DMS153 (cell line): ENCODE measurements at regions not wholly inside any gene's neighbourhood (a gene's known extent, or its start where the extent isn't known, plus 50 kb on each side); places are given as distances from the start of the nearest gene placed in this dataset.

Experiments
- DNase-seq: peaks from one replicate; lab custom pipeline; 2025; lab: John Stamatoyannopoulos, UW

DNA sequence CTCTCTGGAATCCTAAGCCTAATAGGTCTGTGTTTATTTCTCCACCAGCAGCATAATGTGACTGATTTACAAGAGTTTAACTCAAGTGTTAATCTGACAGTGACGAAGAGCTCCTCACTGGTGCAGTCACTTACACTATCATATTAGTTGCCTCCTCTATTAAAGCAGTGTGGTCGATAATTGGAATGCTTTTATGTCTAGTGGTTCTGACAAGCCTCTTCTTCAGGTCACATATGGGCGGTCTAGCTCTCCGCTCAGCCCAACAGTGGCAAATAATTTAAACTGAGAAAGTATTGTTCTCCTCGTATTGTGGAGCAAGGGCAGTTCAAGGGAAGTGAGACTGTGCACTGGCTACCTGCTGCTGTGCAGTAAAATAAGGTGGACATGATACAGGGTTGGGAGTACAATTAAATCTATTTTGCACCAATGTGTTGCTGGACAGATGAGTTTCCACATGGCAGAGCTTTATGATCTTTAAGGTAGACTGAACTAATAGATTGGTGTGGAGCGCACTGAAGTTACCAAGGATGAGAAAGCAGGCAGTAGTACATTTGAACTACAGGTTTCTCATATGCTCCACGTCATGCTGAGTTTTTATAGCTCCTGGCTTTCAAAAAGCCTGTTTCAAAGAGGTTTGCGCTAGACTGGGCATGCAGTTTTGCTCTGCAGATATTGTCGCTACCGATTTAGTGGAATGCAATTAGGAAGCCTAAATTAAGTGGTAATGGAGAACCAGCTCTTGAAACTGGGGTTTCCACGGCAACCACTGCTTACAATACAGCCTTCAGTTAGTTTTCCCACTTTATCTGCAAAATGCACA lies 151.7 kb upstream of the POU3F3 start:
- DNase-seq, result peak; percentile 54

GRCh38 chr2:104703669-104704068 lies 150.2 kb upstream of the POU3F3 start:
- no peak for DNase-seq

DNA sequence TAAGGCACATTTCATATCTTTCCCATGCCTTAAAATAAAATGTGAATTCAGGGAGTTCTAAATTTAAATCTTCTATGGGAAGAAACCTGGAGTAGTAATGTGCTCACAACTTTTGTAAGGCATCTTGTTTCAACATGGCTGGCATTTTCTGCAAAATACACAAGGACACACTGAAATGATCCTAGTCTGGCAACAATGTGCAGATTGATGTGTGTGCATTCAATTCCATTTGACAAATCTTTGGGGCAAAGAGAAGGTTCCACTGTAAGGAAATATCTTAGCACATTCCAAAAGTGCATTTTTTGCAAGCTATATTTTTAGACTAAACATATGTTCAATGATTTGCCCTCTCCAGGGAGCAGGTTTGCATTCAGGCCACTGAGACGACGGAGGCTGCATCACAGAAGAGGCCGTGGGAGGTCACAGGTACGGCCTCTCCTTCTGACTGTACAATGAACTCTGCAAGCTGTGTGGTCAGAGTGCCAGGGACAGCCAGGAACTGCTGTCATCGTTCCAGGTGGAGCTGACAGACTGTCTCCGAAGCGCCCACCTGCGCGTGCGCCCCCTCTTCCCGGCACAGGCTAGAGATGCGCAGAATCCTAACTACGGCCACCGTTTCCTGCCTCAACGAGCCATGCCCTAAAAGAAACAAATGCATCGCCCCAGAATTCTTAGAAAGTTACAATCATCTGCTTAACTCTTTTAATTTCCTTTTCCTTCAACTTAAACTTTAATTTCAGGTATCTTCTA lies 149.2 kb upstream of the POU3F3 start:
- DNase-seq, result no peak

DNA sequence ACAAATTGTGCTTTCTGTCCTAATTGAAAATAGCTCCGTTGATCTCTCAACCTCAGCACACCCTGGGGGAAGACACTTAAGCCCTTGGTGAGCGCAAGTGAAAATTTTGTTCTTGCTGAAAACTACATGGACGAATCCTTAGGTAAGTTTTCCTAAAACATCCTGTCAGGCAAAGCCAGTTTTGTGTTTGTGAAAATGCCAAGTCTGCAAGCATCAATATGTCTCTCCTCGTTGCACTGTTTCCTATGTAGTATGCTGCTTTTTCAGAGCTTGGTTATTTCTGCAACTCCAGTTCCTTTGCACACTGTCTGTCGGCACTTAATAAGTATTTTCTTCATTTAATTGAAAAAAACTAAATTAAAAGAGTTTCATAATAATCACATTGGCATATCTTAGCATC lies 146.9 kb upstream of the POU3F3 start:
- no peak for DNase-seq

DNA sequence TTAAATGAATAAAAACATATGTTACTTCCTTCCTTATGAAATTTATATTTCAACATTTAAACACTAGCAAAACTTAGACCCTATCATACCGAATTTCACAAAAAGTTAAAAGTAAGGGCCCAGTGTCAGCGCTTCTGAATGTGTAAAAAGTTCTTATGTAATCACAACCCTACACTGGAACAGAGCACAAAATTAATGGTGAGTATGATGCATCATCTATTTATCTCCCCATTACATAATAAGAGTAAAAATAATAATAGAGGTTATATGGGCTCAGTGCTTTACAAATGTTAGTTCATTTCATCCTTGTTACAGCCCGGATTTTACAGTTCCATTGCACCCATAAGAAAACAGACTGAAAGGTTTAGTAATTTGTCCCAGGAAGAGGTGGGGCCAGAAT lies 144.9 kb upstream of the POU3F3 start:
- DNase-seq, result no peak

DNA sequence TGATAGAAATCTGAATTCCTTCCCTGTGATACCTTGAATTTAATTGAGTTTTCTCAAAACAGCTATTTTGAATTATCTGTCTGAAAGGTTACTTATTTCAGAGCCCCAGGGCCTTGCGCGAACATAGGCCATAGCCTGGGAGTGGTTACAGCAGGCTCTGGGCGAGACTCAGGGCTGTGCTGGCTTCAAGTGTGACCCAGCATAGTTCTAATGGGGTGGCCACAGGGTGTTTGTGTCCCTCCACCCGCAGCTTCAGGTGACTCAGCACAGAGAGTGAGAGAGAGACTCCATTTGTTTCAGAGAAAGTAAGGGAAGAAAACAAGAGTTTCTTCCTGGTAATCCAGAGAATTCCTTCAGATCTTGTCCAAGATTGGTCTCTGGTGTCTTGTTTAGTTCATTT lies 137.9 kb upstream of the POU3F3 start:
- no peak for DNase-seq

DNA sequence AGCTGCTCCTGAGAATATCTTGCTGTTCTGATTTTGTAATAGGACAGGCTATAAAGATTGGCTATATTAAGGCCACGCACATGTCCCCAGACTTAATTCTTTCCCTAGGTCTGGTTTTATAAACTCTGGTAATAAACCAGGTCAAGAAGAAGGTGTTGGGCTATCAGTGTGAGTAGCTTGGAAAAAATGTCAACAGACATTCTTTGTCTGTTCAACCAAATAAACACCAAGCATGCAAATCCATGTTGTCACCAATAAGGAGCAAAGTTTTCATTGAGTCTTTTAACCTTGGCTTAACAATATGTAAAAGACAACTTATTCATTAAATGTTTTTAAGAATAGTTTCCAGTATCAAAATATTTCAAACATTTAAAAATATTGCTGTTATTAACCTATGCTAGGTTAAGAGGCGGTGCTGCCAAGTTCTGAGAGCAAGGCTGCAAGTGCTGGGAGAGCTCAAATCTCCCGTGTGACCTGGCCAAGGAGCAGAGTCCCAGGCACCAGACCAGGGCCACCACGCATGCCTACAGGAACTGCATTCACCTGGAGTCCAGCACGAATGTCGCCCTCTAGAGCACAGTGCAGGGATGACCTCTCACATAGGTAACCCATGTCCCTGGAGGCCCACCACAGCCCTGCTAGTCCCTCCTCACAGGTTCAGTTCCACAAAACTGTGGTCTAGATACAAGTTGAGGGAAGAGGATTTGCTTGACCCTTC lies 120.5 kb upstream of the POU3F3 start:
- no peak for DNase-seq

GRCh38 chr2:104734937-104735586 lies 118.9 kb upstream of the POU3F3 start:
- DNase-seq, result peak; percentile 78

GRCh38 chr2:104736026-104736425 lies 117.9 kb upstream of the POU3F3 start:
- DNase-seq, result no peak

DNA sequence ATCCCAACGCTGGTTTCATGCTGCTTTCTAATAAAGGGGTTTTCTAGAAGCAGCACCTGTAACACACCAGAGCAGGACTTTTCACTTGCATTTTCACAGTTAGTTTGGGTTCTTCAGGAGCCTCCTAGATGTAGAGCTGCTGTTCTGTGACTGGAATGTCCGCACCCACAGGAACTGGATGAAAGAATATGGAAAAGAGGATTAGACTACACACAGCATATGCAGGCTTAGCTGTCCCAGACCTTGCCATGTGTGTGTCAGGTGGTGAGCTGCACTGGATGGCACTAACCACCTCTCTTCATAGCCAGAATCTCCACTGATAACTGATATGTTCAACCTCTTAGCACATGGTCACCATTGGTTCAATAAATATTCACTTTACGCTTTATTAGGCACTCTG lies 112.1 kb upstream of the POU3F3 start:
- DNase-seq, result no peak

DNA sequence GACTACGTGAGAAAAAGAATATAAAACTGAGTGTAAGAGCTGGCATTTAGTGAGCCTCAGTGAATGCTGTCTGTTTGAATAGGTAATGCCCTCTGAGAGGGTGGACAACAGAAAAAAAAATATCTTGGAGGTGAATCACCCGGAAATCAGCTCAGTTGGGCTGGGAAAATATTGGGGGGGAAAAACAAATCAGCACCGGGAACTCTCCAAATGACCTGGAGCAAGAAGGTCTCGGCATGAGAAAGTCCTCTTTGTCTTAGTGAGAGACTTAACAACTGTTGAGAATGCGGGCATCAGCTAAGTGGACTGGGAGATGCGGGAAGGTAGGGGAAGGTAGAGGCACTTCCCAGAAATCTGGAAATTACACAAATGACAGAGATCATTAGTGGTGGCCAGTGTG lies 109.4 kb upstream of the POU3F3 start:
- DNase-seq, result no peak

DNA sequence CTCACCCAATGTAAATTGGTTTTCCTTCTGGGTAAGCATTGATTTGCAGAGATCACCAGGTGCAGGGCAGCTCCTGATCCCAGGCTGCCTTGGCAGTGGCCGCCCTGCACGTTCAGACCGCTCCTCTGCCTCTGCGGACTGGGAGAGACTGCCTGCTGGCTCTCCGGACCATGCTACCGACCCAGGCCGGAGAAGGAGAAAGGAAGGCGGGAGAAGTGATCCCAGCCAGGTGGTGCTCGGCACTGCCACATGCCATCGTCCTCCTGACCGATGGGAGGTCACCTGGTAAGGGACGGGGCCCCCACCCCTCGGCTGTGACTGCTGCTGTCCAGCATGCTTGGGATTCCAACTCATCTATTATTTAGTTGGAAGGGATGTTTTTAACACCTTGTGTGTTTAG lies 108.1 kb upstream of the POU3F3 start:
- DNase-seq, result no peak

DNA sequence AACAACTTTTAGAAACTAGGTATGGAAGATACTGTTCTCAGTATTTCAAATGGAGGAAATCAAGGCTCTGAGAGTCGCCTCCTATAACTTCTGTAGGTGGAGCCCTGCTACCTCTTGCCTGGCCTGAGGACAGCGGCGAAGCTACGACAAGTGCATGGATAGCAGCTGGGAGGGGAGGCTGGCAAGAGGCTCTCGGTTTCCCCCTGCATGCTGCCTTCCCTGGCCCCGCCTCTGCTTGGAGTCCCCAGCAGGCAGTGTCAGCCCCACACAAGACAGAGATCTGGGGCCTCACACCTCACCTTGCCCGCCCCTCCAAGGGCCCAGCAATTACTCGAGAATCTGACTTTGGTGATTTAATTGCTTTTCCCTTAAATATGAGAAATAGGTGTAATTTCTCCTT lies 107.6 kb upstream of the POU3F3 start:
- no peak for DNase-seq

GRCh38 chr2:104746858-104747257 lies 107.1 kb upstream of the POU3F3 start:
- DNase-seq, result no peak

- DNase-seq, result no peak
Observed at GRCh38 chr2:104749856-104750460, 104.0 kb upstream of the POU3F3 start.

- DNase-seq, result no peak
Observed at GRCh38 chr2:104752504-104752903, 101.4 kb upstream of the POU3F3 start.

DNA sequence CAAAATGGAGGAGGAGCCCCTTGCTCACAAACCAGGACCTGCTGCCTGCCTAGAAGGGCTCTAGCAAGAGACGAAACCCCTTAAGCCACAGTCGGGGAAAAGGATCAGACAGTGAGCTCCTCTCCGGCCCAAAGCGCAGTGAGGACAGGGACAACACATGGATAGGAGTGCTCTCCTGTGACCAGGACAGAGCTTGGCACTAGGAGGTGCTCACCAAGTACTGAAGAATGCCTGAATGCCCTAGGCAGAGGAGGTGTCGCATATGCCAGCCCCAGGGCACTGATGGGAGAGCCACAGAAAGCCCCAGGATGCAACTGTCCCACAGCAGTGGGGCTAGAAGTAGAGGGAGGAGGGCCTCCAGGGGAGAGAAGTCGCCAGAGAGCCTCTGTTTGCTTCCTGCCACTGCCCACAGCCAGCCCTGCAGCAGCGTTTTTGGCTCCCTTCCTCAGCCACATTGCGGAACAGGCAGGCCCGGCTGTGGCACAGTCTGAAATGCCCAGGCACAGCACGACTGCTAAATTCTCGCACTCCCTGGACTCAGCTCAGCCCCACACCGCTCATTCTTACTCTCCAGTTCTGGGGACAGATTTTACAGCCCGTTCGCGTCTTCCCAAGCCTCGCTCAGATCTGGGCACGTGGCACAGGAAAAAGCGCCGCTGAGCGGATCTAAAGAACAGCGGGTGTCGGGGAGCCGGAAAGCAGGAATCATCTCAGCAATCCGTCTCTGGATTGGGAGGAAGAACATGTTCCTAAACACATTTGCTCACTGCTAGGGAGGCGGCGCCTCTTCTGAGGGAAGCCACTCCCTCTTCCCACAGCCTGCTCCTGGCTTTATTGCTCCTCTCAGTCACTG lies 98.7 kb upstream of the POU3F3 start:
- no peak for DNase-seq

DNA sequence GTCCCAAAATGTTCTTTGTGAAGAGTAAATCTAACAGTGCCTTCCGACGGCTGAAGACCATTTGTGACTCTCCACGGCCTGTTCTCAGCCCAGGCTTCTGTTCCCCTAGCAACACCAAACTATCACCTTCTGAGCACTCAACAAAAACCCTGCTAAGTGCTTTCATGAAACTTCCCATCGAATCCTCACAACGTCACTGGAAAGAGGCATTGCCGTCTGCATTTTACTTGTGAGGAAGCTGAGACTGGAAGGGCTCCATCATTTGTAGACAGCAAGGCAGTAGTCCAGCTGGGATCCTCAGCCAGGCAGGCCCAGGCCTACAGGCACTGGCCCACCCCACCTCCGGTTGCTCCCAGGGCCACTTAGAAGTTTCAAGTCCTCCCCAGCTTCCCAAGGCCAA lies 97.8 kb upstream of the POU3F3 start:
- DNase-seq, result no peak

DNA sequence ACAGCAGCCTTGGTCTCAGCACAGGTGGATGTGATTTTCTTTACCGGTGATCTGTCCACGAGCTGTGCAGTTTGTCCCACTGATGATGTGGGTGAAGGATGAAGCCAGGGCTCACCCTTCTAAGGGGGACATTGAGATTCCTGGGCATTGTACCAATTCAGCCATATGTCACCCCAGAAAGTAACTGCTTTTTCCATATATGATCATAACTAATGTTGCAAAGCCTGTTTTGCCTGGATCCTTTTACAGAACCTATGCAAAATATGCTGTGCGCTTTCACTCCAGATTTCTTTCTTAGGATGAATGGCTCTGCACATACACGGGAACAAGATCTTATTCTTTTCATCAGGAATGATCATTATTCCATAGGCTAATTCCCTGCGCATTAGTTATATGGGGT lies 96.9 kb upstream of the POU3F3 start:
- DNase-seq, result no peak

DNA sequence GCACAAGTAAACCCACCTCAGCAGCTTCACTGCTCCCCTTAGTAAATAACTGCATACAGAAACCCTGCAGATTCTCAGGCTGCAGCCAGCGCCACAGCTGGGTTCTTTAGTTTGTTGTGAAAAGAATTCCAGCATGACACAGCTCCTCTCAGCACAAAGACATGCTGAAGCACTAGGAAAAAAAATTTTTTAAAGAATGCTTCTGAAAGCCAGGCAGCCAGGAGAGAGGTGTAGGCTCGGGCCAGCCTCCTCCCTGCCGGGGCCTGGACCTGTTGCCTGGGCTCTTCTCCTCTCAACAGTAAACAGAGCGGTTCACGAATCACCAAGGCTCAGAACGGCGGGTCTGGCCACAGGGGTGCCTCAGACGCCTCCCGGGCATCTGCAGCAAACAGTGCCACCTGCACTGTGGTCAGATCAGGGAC lies 95.7 kb upstream of the POU3F3 start:
- DNase-seq, result peak; percentile 29

- no peak for DNase-seq
Observed at GRCh38 chr2:104762031-104762430, 91.9 kb upstream of the POU3F3 start.
